IMR-90 (cell line): ENCODE measurements at regions not wholly inside any gene's neighbourhood (a gene's known extent, or its start where the extent isn't known, plus 50 kb on each side); places are given as distances from the start of the nearest gene placed in this dataset.

ENCODE experiments used
- ATAC-seq: fragments of 200-7000 bp; cut with Tn5 transposase; 2 replicates; pipeline ENCODE4 v1.9.1; 2020; ENCODE audit warnings: low read depth, mild to moderate bottlenecking, moderate library complexity
- BruUV-seq: library from RNA; stranded (reverse); fragments of 400-500 nt; replicated peaks from 2 replicates; lab custom pipeline; 2021; lab: Mats Ljungman, UMichigan
- CTCF ChIA-PET: fragments of 300-600 bp; formaldehyde crosslinking; extraction: SDS; loops from one replicate; lab custom pipeline; 2021; ENCODE audit warnings: antibody characterized with exemption; lab: Yijun Ruan, JAX
- POLR2A ChIA-PET: fragments of 300-600 bp; sonication (Branson Sonifier 250); formaldehyde crosslinking; loops from one replicate; lab custom pipeline; 2022; ENCODE audit warnings: antibody characterized with exemption; ENCODE audit not compliant: unreplicated experiment; lab: Charles Lee
- DNase-seq: peaks from one replicate; pipeline ENCODE4 v3.0.0; 2013
- H2AFZ ChIP-seq: replicated peaks from 2 replicates; pipeline ENCODE3; 2013; ENCODE audit warnings: low read length, mild to moderate bottlenecking; ENCODE audit not compliant: poor library complexity
- H2AK5ac ChIP-seq: 2 replicates; pipeline ENCODE4 v1.6.1; 2013; ENCODE audit warnings: low read depth, low read length, inconsistent platforms
- H2AK9ac ChIP-seq: replicated peaks from 2 replicates; pipeline ENCODE3; 2013; ENCODE audit warnings: mild to moderate bottlenecking, low read depth, low read length, moderate library complexity; ENCODE audit not compliant: poor library complexity
- H2BK120ac ChIP-seq: 2 replicates; pipeline ENCODE4 v1.6.1; 2013; ENCODE audit warnings: low read depth, low read length, inconsistent platforms
- H2BK15ac ChIP-seq: 3 replicates; pipeline ENCODE4 v1.6.1; 2013; ENCODE audit warnings: low read depth, low read length, inconsistent platforms
- H2BK20ac ChIP-seq: 2 replicates; pipeline ENCODE4 v1.6.1; 2013; ENCODE audit warnings: low read depth, mild to moderate bottlenecking, inconsistent platforms, low read length, moderate library complexity
- H2BK5ac ChIP-seq: 2 replicates; pipeline ENCODE4 v1.6.1; 2013; ENCODE audit warnings: mild to moderate bottlenecking, low read depth, low read length, inconsistent platforms; ENCODE audit not compliant: poor library complexity, severe bottlenecking
- H3K14ac ChIP-seq: replicated peaks from 2 replicates; pipeline ENCODE4 v1.6.1; 2013; ENCODE audit warnings: low read depth, low read length, inconsistent platforms
- H3K18ac ChIP-seq: 2 replicates; pipeline ENCODE4 v1.6.1; 2013; ENCODE audit warnings: low read depth, low read length, control low read depth
- H3K23ac ChIP-seq: 2 replicates; pipeline ENCODE4 v1.6.1; 2013; ENCODE audit warnings: low read depth, low read length, inconsistent platforms
- H3K27ac ChIP-seq: 2 replicates; pipeline ENCODE4 v1.5.1; 2013; ENCODE audit warnings: mild to moderate bottlenecking, control low read depth, low read length; ENCODE audit not compliant: insufficient read depth
- H3K27me3 ChIP-seq: 2 replicates; pipeline ENCODE4 v1.6.1; 2013; ENCODE audit warnings: low read length; ENCODE audit not compliant: control insufficient read depth, insufficient read depth
- H3K36me3 ChIP-seq: 2 replicates; pipeline ENCODE4 v1.6.1; 2013; ENCODE audit warnings: low read length, mixed read lengths; ENCODE audit not compliant: control insufficient read depth, insufficient read depth
- H3K4ac ChIP-seq: 2 replicates; pipeline ENCODE4 v1.6.1; 2013; ENCODE audit warnings: low read depth, low read length, inconsistent platforms
- H3K4me1 ChIP-seq: 2 replicates; pipeline ENCODE4 v1.6.1; 2013; ENCODE audit warnings: low read length, mixed read lengths; ENCODE audit not compliant: control insufficient read depth, insufficient read depth
- H3K4me2 ChIP-seq: 2 replicates; pipeline ENCODE4 v1.6.1; 2013; ENCODE audit warnings: low read depth, mild to moderate bottlenecking, control low read depth, low read length, moderate library complexity
- H3K4me3 ChIP-seq: 2 replicates; pipeline ENCODE4 v1.5.1; 2013; ENCODE audit warnings: low read depth, mild to moderate bottlenecking, control low read depth, low read length, moderate library complexity; ENCODE audit not compliant: insufficient read depth
- H3K56ac ChIP-seq: 2 replicates; pipeline ENCODE4 v1.6.1; 2013; ENCODE audit warnings: low read length, inconsistent platforms; ENCODE audit not compliant: insufficient read depth; ENCODE audit errors: extremely low read depth
- H3K79me1 ChIP-seq, 2 experiments: 2 replicates each; pipeline ENCODE4 v1.6.1; 2013; ENCODE audit warnings: low read length in 2 of 2, inconsistent platforms in 1 of 2, low read depth in 1 of 2
- H3K9ac ChIP-seq: 2 replicates; pipeline ENCODE4 v1.6.1; 2013; ENCODE audit warnings: low read depth, low read length, control low read depth
- H3K9me1 ChIP-seq: 2 replicates; pipeline ENCODE4 v1.6.1; 2013; ENCODE audit warnings: low read length, inconsistent platforms; ENCODE audit not compliant: insufficient read depth
- H3K9me3 ChIP-seq: 2 replicates; pipeline ENCODE4 v1.6.1; 2013; ENCODE audit warnings: low read length; ENCODE audit not compliant: control insufficient read depth, insufficient read depth
- H4K20me1 ChIP-seq: 2 replicates; pipeline ENCODE4 v1.6.1; 2013; ENCODE audit warnings: low read length, inconsistent platforms; ENCODE audit not compliant: insufficient read depth
- H4K5ac ChIP-seq: 2 replicates; pipeline ENCODE4 v1.6.1; 2013; ENCODE audit warnings: mild to moderate bottlenecking, low read depth, low read length, control low read depth
- H4K8ac ChIP-seq, 2 experiments: 2 replicates each; pipeline ENCODE4 v1.6.1; 2013; ENCODE audit warnings: low read depth in 2 of 2, low read length in 2 of 2, control low read depth in 1 of 2, inconsistent platforms in 1 of 2
- H4K91ac ChIP-seq: 2 replicates; pipeline ENCODE4 v1.6.1; 2013; ENCODE audit warnings: low read depth, low read length, inconsistent platforms; ENCODE audit not compliant: insufficient read depth
- BHLHE40 ChIP-seq: fragments of 150-350 bp; IDR thresholded peaks from 2 replicates; pipeline ENCODE4 v1.6.1; 2016; ENCODE audit warnings: mild to moderate bottlenecking, low read depth, low read length
- CEBPB ChIP-seq: IDR thresholded peaks from 2 replicates; pipeline ENCODE4 v1.6.1; 2012; ENCODE audit warnings: low read depth, low read length, improper control_type of control experiment
- CHD1 ChIP-seq: IDR thresholded peaks from 2 replicates; pipeline ENCODE4 v1.6.1; 2012; ENCODE audit warnings: low read depth, low read length, improper control_type of control experiment
- FOS ChIP-seq: fragments of 150-350 bp; IDR thresholded peaks from 2 replicates; pipeline ENCODE4 v1.6.1; 2016; ENCODE audit warnings: low read depth, low read length
- MAFK ChIP-seq: IDR thresholded peaks from 2 replicates; pipeline ENCODE4 v1.6.1; 2012; ENCODE audit warnings: low read depth, low read length, improper control_type of control experiment
- MAZ ChIP-seq: IDR thresholded peaks from 2 replicates; pipeline ENCODE4 v1.6.1; 2012; ENCODE audit warnings: low read depth, mild to moderate bottlenecking, low read length, improper control_type of control experiment, moderate library complexity, borderline replicate concordance
- MXI1 ChIP-seq: IDR thresholded peaks from 2 replicates; pipeline ENCODE4 v1.6.1; 2012; ENCODE audit warnings: low read depth, mild to moderate bottlenecking, low read length, moderate library complexity, borderline replicate concordance
- NFE2L2 ChIP-seq: fragments of 150-350 bp; IDR thresholded peaks from 2 replicates; pipeline ENCODE4 v1.6.1; 2016; ENCODE audit warnings: low read depth, mild to moderate bottlenecking, low read length
- POLR2A ChIP-seq: IDR thresholded peaks from 2 replicates; pipeline ENCODE4 v1.6.1; 2012; ENCODE audit warnings: mild to moderate bottlenecking, low read depth, low read length
- RAD21 ChIP-seq: IDR thresholded peaks from 2 replicates; pipeline ENCODE4 v1.6.1; 2012; ENCODE audit warnings: low read length, improper control_type of control experiment
- RCOR1 ChIP-seq: IDR thresholded peaks from 2 replicates; pipeline ENCODE4 v1.6.1; 2012; ENCODE audit warnings: mild to moderate bottlenecking, low read length, improper control_type of control experiment; ENCODE audit not compliant: insufficient replicate concordance
- RFX5 ChIP-seq: IDR thresholded peaks from 2 replicates; pipeline ENCODE4 v1.8.0; 2012; ENCODE audit warnings: low read depth, mild to moderate bottlenecking, low read length, moderate library complexity
- SMC3 ChIP-seq: fragments of 150-350 bp; IDR thresholded peaks from 2 replicates; pipeline ENCODE4 v1.6.1; 2016; ENCODE audit warnings: low read depth, mild to moderate bottlenecking, antibody characterized with exemption, low read length, moderate library complexity
- WGBS, 2 experiments: methylation state at CpG; one replicate each; pipeline versions ENCODE4 v1.1.5 to v1.1.7; 2013; ENCODE audit warnings: missing lambda C conversion rate in 2 of 2; ENCODE audit not compliant: insufficient read length in 1 of 2; ENCODE audit errors: extremely low coverage in 2 of 2; 5-methylcytosine and 5-hydroxymethylcytosine counted together
- dilution Hi-C: fragments of 300-500 bp; cut with HindIII; formaldehyde crosslinking; loops from one replicate; pipeline ENCODE4 v1.14.3; 2018; ENCODE audit warnings: low sequenced_read_pairs; ENCODE audit not compliant: unreplicated experiment
- in situ Hi-C: fragments of 300-500 bp; cut with MboI; formaldehyde crosslinking; loops from 3 replicates; pipeline ENCODE4 v1.14.3; 2019; ENCODE audit warnings: low sequenced_read_pairs, inconsistent platforms, mixed read lengths
- intact Hi-C: fragments of 100-400 bp; cut with micrococcal nuclease; formaldehyde crosslinking; loops from 2 replicates; pipeline ENCODE4 v1.10.0; 2022
- TF ChIP-seq, protein P1 (sequence below): conservative IDR thresholded peaks from 2 replicates; pipeline ENCODE4 v1.5.1; 2012; ENCODE audit warnings: mild to moderate bottlenecking, low read depth, low read length, improper control_type of control experiment
- TF ChIP-seq, protein P2 (sequence below): fragments of 150-350 bp; IDR thresholded peaks from 2 replicates; pipeline ENCODE4 v1.6.1; 2016; ENCODE audit warnings: low read depth, mild to moderate bottlenecking, low read length, moderate library complexity, borderline replicate concordance
- TF ChIP-seq, protein P3 (sequence below): fragments of 150-350 bp; IDR thresholded peaks from 2 replicates; pipeline ENCODE4 v1.6.1; 2017; ENCODE audit warnings: mild to moderate bottlenecking, antibody characterized with exemption, low read length, low read depth

DNA sequence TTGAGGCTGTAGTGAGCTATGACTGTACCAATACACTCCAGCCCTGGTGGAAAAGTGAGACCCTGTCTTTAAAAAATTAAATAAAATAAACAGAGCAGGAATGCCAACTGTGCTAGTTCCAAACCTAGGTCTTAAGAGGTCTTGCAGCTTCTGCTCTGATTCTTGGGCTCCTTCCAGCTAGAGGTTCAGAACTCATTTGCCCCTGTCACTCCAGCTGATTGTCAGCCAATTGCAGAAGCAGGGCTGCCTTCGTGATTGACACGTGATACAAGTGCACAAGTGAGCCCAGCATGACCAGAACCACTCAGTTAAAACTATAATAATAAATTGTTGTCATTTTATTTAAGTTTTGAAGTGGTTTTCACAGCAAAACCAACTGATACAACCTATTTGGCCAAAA, 298.4 kb downstream of the USP25 start:
- Histone ChIP-seq H2AFZ (no peak overlapping the region), H3K79me1 (no peaks in the 10 kb centered on the region), H3K4me1 (no peaks in the 10 kb centered on the region), H3K9ac (no peak overlapping the region), H3K56ac (no peak overlapping the region), H3K4me3 (no peak overlapping the region), H3K14ac (no peak overlapping the region), H4K20me1 (no peaks in the 10 kb centered on the region), H3K4me2 (no peak overlapping the region), H2AK5ac (no peak overlapping the region), H2BK120ac (no peak overlapping the region), H3K27ac (no peak overlapping the region), H2BK20ac (no peak overlapping the region), H3K9me1 (no peaks in the 10 kb centered on the region), H3K23ac (no peak overlapping the region), H3K4ac (no peak overlapping the region), H3K27me3 (no peaks in the 10 kb centered on the region), H3K18ac (no peak overlapping the region), H4K91ac (no peak overlapping the region), H2AK9ac (no peak overlapping the region), H4K8ac (no peak overlapping the region), H2BK5ac (no peak overlapping the region), H3K9me3 (no peaks in the 10 kb centered on the region), H3K36me3 (no peaks in the 10 kb centered on the region), H2BK15ac (no peak overlapping the region), H4K5ac (no peak overlapping the region)
- CTCF ChIA-PET = no interaction called here
- in situ Hi-C loops (no loop called here), intact Hi-C loops (no loop called here), dilution Hi-C loops (no loop called here)
- ATAC-seq = no peak
- POLR2A ChIA-PET = no interaction called here
- DNase-seq = no peak
- no CpG with 5 or more reads among the region's 2 CpGs for WGBS, 2 experiments
- no TSS peak for BruUV-seq
- no peak for TF ChIP-seq MAFK
- TF ChIP-seq RFX5 = no peak
- TF ChIP-seq BHLHE40 = no peak
- TF ChIP-seq, protein P1, sequence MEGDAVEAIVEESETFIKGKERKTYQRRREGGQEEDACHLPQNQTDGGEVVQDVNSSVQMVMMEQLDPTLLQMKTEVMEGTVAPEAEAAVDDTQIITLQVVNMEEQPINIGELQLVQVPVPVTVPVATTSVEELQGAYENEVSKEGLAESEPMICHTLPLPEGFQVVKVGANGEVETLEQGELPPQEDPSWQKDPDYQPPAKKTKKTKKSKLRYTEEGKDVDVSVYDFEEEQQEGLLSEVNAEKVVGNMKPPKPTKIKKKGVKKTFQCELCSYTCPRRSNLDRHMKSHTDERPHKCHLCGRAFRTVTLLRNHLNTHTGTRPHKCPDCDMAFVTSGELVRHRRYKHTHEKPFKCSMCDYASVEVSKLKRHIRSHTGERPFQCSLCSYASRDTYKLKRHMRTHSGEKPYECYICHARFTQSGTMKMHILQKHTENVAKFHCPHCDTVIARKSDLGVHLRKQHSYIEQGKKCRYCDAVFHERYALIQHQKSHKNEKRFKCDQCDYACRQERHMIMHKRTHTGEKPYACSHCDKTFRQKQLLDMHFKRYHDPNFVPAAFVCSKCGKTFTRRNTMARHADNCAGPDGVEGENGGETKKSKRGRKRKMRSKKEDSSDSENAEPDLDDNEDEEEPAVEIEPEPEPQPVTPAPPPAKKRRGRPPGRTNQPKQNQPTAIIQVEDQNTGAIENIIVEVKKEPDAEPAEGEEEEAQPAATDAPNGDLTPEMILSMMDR = no peak
- no peak for TF ChIP-seq MXI1
- no peak for TF ChIP-seq RAD21
- no peak for TF ChIP-seq MAZ
- TF ChIP-seq CHD1 = no peak
- TF ChIP-seq POLR2A = no peak
- TF ChIP-seq SMC3 = no peak
- TF ChIP-seq, protein P2, sequence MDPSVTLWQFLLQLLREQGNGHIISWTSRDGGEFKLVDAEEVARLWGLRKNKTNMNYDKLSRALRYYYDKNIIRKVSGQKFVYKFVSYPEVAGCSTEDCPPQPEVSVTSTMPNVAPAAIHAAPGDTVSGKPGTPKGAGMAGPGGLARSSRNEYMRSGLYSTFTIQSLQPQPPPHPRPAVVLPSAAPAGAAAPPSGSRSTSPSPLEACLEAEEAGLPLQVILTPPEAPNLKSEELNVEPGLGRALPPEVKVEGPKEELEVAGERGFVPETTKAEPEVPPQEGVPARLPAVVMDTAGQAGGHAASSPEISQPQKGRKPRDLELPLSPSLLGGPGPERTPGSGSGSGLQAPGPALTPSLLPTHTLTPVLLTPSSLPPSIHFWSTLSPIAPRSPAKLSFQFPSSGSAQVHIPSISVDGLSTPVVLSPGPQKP = no peak
- no peak for TF ChIP-seq NFE2L2
- TF ChIP-seq FOS = no peak
- TF ChIP-seq CEBPB = no peak
- no peak for TF ChIP-seq RCOR1
- TF ChIP-seq, protein P3, sequence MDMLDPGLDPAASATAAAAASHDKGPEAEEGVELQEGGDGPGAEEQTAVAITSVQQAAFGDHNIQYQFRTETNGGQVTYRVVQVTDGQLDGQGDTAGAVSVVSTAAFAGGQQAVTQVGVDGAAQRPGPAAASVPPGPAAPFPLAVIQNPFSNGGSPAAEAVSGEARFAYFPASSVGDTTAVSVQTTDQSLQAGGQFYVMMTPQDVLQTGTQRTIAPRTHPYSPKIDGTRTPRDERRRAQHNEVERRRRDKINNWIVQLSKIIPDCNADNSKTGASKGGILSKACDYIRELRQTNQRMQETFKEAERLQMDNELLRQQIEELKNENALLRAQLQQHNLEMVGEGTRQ = no peak
